NCI-H2029 (cell line): ENCODE measurements at regions not wholly inside any gene's neighbourhood (a gene's known extent, or its start where the extent isn't known, plus 50 kb on each side); places are given as distances from the start of the nearest gene placed in this dataset.
"Not testable (repeated sequence)": the region's sequence is repeated elsewhere in the genome, so short reads cannot be mapped to it uniquely, and the experiment has no call there.

Experiments
- DNase-seq: peaks from one replicate; lab custom pipeline; 2025; lab: John Stamatoyannopoulos, UW

- DNase-seq: no peak
Measured at GRCh38 chr6:125431971-125432370, 130.2 kb upstream of the HDDC2 start.

- no peak for DNase-seq
Measured at GRCh38 chr6:125432963-125433362, 131.2 kb upstream of the HDDC2 start.

- no peak for DNase-seq
Measured at GRCh38 chr6:125434760-125435159, 133.0 kb upstream of the HDDC2 start.

GRCh38 chr6:125439512-125439911 is 137.7 kb upstream of the HDDC2 start:
- DNase-seq: no peak

- DNase-seq: no peak
Measured at GRCh38 chr6:125444006-125444923, 142.5 kb upstream of the HDDC2 start.

- DNase-seq: no peak
Measured at GRCh38 chr6:125445054-125445453, 143.3 kb upstream of the HDDC2 start.

- no peak for DNase-seq
Measured at GRCh38 chr6:125446011-125446410, 144.2 kb upstream of the HDDC2 start.

GRCh38 chr6:125451750-125452149 is 150.0 kb upstream of the HDDC2 start:
- no peak for DNase-seq

GRCh38 chr6:125453516-125453915 is 151.7 kb upstream of the HDDC2 start:
- no peak for DNase-seq

GRCh38 chr6:125454351-125454750 is 152.6 kb upstream of the HDDC2 start:
- DNase-seq: no peak

- not testable (repeated sequence) for DNase-seq
Measured at GRCh38 chr6:125458493-125458892, 156.7 kb upstream of the HDDC2 start.

GRCh38 chr6:125465332-125465731 is 163.6 kb upstream of the HDDC2 start:
- not testable (repeated sequence) for DNase-seq

GRCh38 chr6:125469915-125470314 is 168.1 kb upstream of the HDDC2 start:
- no peak for DNase-seq

GRCh38 chr6:125471667-125472066 is 169.9 kb upstream of the HDDC2 start:
- no peak for DNase-seq

GRCh38 chr6:125474061-125474460 is 172.3 kb upstream of the HDDC2 start:
- no peak for DNase-seq

GRCh38 chr6:125477156-125477555 is 175.4 kb upstream of the HDDC2 start:
- DNase-seq: no peak

- no peak for DNase-seq
Measured at GRCh38 chr6:125477844-125478243, 176.1 kb upstream of the HDDC2 start.

- DNase-seq: no peak
Measured at GRCh38 chr6:125480146-125480545, 178.4 kb upstream of the HDDC2 start.

- no peak for DNase-seq
Measured at GRCh38 chr6:125480571-125480970, 178.8 kb upstream of the HDDC2 start.

- no peak for DNase-seq
Measured at GRCh38 chr6:125481056-125481455, 179.3 kb upstream of the HDDC2 start.

- no peak for DNase-seq
Measured at GRCh38 chr6:125485757-125486156, 184.0 kb upstream of the HDDC2 start.

- no peak for DNase-seq
Measured at GRCh38 chr6:125486881-125487280, 185.1 kb upstream of the HDDC2 start.

GRCh38 chr6:125489579-125490285 is 188.0 kb upstream of the HDDC2 start:
- DNase-seq: no peak
